Suprapubic skin (tissue), 4 donors: ENCODE measurements at regions not wholly inside any gene's neighbourhood (a gene's known extent, or its start where the extent isn't known, plus 50 kb on each side); places are given as distances from the start of the nearest gene placed in this dataset.

Experiments used
- DNase-seq, 2 donors: peaks; one replicate each; pipeline ENCODE4 v3.0.0-alpha.2; 2019; ENCODE audit warnings: low spot score in 2 of 2
- H3K27ac ChIP-seq: fragments of 200-600 bp; sonication (generic); one replicate; pipeline ENCODE4 v1.5.1; 2019
- H3K27me3 ChIP-seq: fragments of 200-600 bp; sonication (generic); one replicate; pipeline ENCODE4 v1.5.1; 2019
- H3K36me3 ChIP-seq: fragments of 200-600 bp; sonication (generic); one replicate; pipeline ENCODE4 v1.5.1; 2019
- H3K4me1 ChIP-seq: fragments of 200-600 bp; sonication (generic); one replicate; pipeline ENCODE4 v1.5.1; 2019
- H3K4me3 ChIP-seq: fragments of 200-600 bp; sonication (generic); one replicate; pipeline ENCODE4 v1.5.1; 2019; ENCODE audit warnings: mild to moderate bottlenecking
- H3K9me3 ChIP-seq: fragments of 200-600 bp; sonication (generic); one replicate; pipeline ENCODE4 v1.5.1; 2019
- EP300 ChIP-seq: sonication (generic); formaldehyde crosslinking; IDR thresholded peaks from one replicate; pipeline ENCODE4 v1.6.1; 2017; ENCODE audit warnings: antibody characterized with exemption
- POLR2A ChIP-seq, 2 donors: fragments of 450-650 bp; IDR thresholded peaks; one replicate each; pipeline ENCODE4 v1.6.1; 2017; ENCODE audit warnings: antibody characterized with exemption in 2 of 2, mild to moderate bottlenecking in 2 of 2, moderate library complexity in 2 of 2
- POLR2AphosphoS5 ChIP-seq, 3 donors: sonication (generic); formaldehyde crosslinking; IDR thresholded peaks; one replicate each; pipeline ENCODE4 v1.6.1; 2017; ENCODE audit warnings: antibody characterized with exemption in 3 of 3
- WGBS: methylation state at CpG from one replicate; pipeline ENCODE4 v1.1.5; 2018; 5-methylcytosine and 5-hydroxymethylcytosine counted together
- TF ChIP-seq, protein P1 (sequence below), 2 donors: fragments of 200-600 bp in 1 of 2; fragments of 450-650 bp in 1 of 2; sonication (generic) in 1 of 2; IDR thresholded peaks; one replicate each; pipeline ENCODE4 v1.5.1; 2016 to 2019; ENCODE audit warnings: antibody characterized with exemption in 2 of 2, mild to moderate bottlenecking in 1 of 2, moderate library complexity in 1 of 2

DNA sequence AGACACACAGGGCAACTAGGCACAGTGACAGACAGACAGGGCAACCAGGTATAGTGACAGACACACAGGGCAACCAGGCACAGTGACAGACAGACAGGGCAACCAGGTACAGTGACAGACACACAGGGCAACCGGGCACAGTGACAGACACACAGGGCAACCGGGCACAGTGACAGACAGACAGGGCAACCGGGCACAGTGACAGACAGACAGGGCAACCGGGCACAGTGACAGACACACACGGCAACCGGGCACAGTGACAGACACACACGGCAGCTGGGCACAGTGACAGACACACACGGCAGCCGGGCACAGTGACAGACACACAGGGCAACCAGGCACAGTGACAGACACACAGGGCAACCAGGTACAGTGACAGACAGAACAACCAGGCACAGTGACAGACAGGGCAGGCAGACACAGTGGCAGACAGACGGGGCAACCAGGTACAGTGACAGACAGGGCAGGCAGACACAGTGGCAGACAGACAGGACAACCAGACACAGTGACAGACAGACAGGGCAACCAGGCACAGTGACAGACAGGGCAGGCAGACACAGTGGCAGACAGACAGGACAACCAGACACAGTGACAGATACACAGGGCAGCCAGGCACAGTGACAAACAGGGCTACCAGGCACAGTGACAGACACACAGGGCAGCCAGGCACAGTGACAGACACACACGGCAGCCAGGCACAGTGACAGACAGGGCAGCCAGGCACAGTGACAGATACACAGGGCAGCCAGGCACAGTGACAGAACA lies 64.7 kb upstream of the RAB6C start:
- WGBS: 71% methylated on average over 4 of the region's 11 CpGs
- H3K27ac ChIP-seq: no peak overlapping the region
- no peaks in the 10 kb centered on the region for H3K9me3 ChIP-seq
- DNase-seq: peak in 1 of 2 donors; percentile 23
- H3K36me3 ChIP-seq: no peaks in the 10 kb centered on the region
- TF ChIP-seq EP300: no peak
- no peak for TF ChIP-seq POLR2A (IDR thresholded peaks at IDR 0.05)
- TF ChIP-seq, protein P1, sequence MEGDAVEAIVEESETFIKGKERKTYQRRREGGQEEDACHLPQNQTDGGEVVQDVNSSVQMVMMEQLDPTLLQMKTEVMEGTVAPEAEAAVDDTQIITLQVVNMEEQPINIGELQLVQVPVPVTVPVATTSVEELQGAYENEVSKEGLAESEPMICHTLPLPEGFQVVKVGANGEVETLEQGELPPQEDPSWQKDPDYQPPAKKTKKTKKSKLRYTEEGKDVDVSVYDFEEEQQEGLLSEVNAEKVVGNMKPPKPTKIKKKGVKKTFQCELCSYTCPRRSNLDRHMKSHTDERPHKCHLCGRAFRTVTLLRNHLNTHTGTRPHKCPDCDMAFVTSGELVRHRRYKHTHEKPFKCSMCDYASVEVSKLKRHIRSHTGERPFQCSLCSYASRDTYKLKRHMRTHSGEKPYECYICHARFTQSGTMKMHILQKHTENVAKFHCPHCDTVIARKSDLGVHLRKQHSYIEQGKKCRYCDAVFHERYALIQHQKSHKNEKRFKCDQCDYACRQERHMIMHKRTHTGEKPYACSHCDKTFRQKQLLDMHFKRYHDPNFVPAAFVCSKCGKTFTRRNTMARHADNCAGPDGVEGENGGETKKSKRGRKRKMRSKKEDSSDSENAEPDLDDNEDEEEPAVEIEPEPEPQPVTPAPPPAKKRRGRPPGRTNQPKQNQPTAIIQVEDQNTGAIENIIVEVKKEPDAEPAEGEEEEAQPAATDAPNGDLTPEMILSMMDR (IDR thresholded peaks at IDR 0.05): no peak
- TF ChIP-seq POLR2AphosphoS5 (IDR thresholded peaks at IDR 0.05): no peak
- H3K4me3 ChIP-seq: no peak overlapping the region
- H3K4me1 ChIP-seq: no peaks in the 10 kb centered on the region
- H3K27me3 ChIP-seq: no peaks in the 10 kb centered on the region

DNA sequence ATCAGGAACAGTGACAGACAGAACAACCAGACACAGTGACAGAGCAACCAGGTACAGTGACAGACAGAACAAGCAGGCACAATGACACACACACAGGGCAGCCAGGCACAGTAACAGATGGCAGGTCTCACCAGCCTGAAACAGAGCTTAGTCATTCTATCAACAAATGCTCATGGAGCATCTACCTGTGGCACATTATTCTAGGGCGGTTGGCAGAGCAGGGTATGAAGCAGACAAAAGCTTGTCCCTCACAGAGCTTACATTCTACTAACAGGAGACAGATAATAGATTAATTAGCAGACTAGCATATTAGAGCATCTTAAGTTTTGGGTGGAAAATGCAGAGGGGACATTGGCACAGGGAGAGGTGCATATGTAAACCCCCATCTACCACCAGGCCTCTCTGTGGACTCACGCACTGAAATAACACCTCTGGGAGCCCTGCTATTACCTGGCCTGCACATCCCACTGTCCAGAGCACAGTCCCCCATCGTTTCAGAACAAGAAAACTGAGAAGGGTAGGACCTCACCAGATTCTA lies 64.1 kb upstream of the RAB6C start:
- Histone ChIP-seq H3K27ac (no peak overlapping the region), H3K4me1 (no peaks in the 10 kb centered on the region), H3K4me3 (no peak overlapping the region), H3K27me3 (no peaks in the 10 kb centered on the region), H3K9me3 (no peaks in the 10 kb centered on the region), H3K36me3 (no peaks in the 10 kb centered on the region)
- DNase-seq: peak in 1 of 2 donors; percentile 31
- WGBS: 84% methylated on average over 3 of the region's 3 CpGs
- TF ChIP-seq POLR2A (IDR thresholded peaks at IDR 0.05) (no peak), EP300 (no peak), POLR2AphosphoS5 (IDR thresholded peaks at IDR 0.05) (no peak)
- TF ChIP-seq, protein P1 (IDR thresholded peaks at IDR 0.05): no peak

DNA sequence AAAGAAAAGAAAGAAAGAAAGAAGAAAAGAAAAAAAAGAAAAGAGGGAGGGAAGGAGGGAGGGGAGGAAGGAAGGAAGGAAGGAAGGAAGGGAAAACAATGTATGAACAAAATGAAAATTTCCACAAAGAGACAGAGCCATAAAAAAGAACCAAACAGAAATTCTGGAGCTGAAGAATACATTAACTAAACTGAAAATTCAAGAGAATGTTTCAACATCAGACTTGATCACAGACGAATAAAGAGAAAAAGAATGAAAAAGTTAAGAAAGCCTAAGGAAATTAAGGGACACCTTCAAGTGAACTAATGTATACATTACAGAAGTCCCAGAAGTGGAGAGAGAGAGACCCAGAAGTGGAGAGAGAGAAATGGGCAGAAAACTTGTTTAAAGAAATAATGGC lies 60.9 kb upstream of the RAB6C start:
- Histone ChIP-seq H3K27me3 (peaks cover 27% of the 10 kb centered on the region), H3K27ac (no peak overlapping the region), H3K9me3 (no peaks in the 10 kb centered on the region), H3K4me1 (peaks cover 10% of the 10 kb centered on the region), H3K36me3 (no peaks in the 10 kb centered on the region), H3K4me3 (no peak overlapping the region)
- no peak for DNase-seq
- TF ChIP-seq POLR2A (IDR thresholded peaks at IDR 0.05) (no peak), POLR2AphosphoS5 (IDR thresholded peaks at IDR 0.05) (no peak), EP300 (no peak)
- TF ChIP-seq, protein P1 (IDR thresholded peaks at IDR 0.05): no peak
- 100% methylated on average over 1 of the region's 1 CpG for WGBS

DNA sequence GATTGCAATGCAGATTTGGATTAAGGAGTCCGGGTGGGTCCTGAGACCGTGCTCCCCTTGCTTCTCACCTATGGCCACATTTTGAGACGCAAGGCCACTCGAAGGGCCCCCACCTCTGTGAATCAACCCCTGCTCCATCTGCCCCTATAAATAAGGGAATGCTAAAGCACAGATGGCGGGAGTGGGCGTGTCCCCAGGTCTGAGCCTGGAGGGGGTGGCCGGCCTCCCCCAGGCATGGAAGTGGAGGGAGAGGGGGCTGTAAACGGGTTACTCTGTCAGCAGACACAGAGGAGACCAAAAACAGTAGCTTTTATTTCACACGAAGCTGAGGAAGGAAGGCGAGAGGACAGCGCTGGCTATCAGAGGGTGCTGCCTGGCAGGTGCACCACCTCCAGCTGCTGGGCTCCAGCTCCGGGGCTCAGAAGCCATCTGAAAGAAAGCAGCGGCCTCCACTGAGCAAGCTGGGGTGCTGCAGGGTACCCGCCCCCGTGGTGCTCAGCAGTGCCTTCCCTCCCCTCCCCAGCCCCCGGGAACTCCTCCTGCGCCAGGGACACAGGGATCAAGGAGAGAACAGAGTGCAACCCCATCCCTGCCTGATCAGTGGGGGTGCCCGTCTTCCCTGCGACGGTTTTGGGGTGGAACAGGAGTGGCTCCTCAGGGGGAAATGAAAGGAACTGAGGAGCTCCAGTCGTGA lies 56.7 kb upstream of the RAB6C start:
- 21% methylated on average over 18 of the region's 21 CpGs for WGBS
- peaks cover 28% of the 10 kb centered on the region for H3K27me3 ChIP-seq
- no peaks in the 10 kb centered on the region for H3K36me3 ChIP-seq
- peak overlapping the region; percentile 38 for H3K4me3 ChIP-seq
- TF ChIP-seq EP300: no peak
- TF ChIP-seq POLR2AphosphoS5 (IDR thresholded peaks at IDR 0.05): no peak
- TF ChIP-seq POLR2A (IDR thresholded peaks at IDR 0.05): no peak
- TF ChIP-seq, protein P1 (IDR thresholded peaks at IDR 0.05): no peak
- DNase-seq: no peak
- H3K4me1 ChIP-seq: peaks cover 11% of the 10 kb centered on the region
- H3K27ac ChIP-seq: no peak overlapping the region
- H3K9me3 ChIP-seq: no peaks in the 10 kb centered on the region
